Suprapubic skin (tissue), 4 donors: ENCODE measurements at regions not wholly inside any gene's neighbourhood (a gene's known extent, or its start where the extent isn't known, plus 50 kb on each side); places are given as distances from the start of the nearest gene placed in this dataset.
"Not testable (repeated sequence)": the region's sequence is repeated elsewhere in the genome, so short reads cannot be mapped to it uniquely, and the experiment has no call there.

ENCODE experiments used
- DNase-seq, 2 donors: peaks; one replicate each; pipeline ENCODE4 v3.0.0-alpha.2; 2019; ENCODE audit warnings: low spot score in 2 of 2
- H3K27ac ChIP-seq: fragments of 200-600 bp; sonication (generic); one replicate; pipeline ENCODE4 v1.5.1; 2019
- H3K27me3 ChIP-seq: fragments of 200-600 bp; sonication (generic); one replicate; pipeline ENCODE4 v1.5.1; 2019
- H3K36me3 ChIP-seq: fragments of 200-600 bp; sonication (generic); one replicate; pipeline ENCODE4 v1.5.1; 2019
- H3K4me1 ChIP-seq: fragments of 200-600 bp; sonication (generic); one replicate; pipeline ENCODE4 v1.5.1; 2019
- H3K4me3 ChIP-seq: fragments of 200-600 bp; sonication (generic); one replicate; pipeline ENCODE4 v1.5.1; 2019; ENCODE audit warnings: mild to moderate bottlenecking
- H3K9me3 ChIP-seq: fragments of 200-600 bp; sonication (generic); one replicate; pipeline ENCODE4 v1.5.1; 2019
- CTCF ChIP-seq, 2 donors: fragments of 200-600 bp in 1 of 2; fragments of 450-650 bp in 1 of 2; sonication (generic) in 1 of 2; IDR thresholded peaks; one replicate each; pipeline ENCODE4 v1.5.1; 2016 to 2019; ENCODE audit warnings: antibody characterized with exemption in 2 of 2, mild to moderate bottlenecking in 1 of 2, moderate library complexity in 1 of 2
- EP300 ChIP-seq: sonication (generic); formaldehyde crosslinking; IDR thresholded peaks from one replicate; pipeline ENCODE4 v1.6.1; 2017; ENCODE audit warnings: antibody characterized with exemption
- POLR2A ChIP-seq, 2 donors: fragments of 450-650 bp; IDR thresholded peaks; one replicate each; pipeline ENCODE4 v1.6.1; 2017; ENCODE audit warnings: antibody characterized with exemption in 2 of 2, mild to moderate bottlenecking in 2 of 2, moderate library complexity in 2 of 2
- POLR2AphosphoS5 ChIP-seq, 3 donors: sonication (generic); formaldehyde crosslinking; IDR thresholded peaks; one replicate each; pipeline ENCODE4 v1.6.1; 2017; ENCODE audit warnings: antibody characterized with exemption in 3 of 3
- WGBS: methylation state at CpG from one replicate; pipeline ENCODE4 v1.1.5; 2018; 5-methylcytosine and 5-hydroxymethylcytosine counted together

- Histone ChIP-seq H3K36me3 (no peaks in the 10 kb centered on the region), H3K4me1 (no peaks in the 10 kb centered on the region), H3K27ac (no peak overlapping the region), H3K27me3 (no peaks in the 10 kb centered on the region), H3K4me3 (no peak overlapping the region), H3K9me3 (no peaks in the 10 kb centered on the region)
- TF ChIP-seq EP300 = no peak
- WGBS = 53% methylated on average over 5 of the region's 5 CpGs
- DNase-seq = no peak
Observed at GRCh38 chr11:92087725-92088537, 136.7 kb upstream of the FAT3 start.

- DNase-seq = no peak
- Histone ChIP-seq H3K27me3 (no peaks in the 10 kb centered on the region), H3K27ac (no peak overlapping the region), H3K9me3 (no peaks in the 10 kb centered on the region), H3K4me3 (no peak overlapping the region), H3K4me1 (no peaks in the 10 kb centered on the region), H3K36me3 (no peaks in the 10 kb centered on the region)
- no peak for TF ChIP-seq CTCF (IDR thresholded peaks at IDR 0.05)
- no peak for TF ChIP-seq POLR2AphosphoS5 (IDR thresholded peaks at IDR 0.05)
- TF ChIP-seq POLR2A (IDR thresholded peaks at IDR 0.05) = no peak
- no peak for TF ChIP-seq EP300
- 72% methylated on average over 3 of the region's 3 CpGs for WGBS
Observed at GRCh38 chr11:92083123-92083522, 141.5 kb upstream of the FAT3 start.

GRCh38 chr11:92082652-92083051, 142.0 kb upstream of the FAT3 start:
- H3K9me3 ChIP-seq = no peaks in the 10 kb centered on the region
- no peaks in the 10 kb centered on the region for H3K36me3 ChIP-seq
- no peak overlapping the region for H3K4me3 ChIP-seq
- no peak overlapping the region for H3K27ac ChIP-seq
- no peaks in the 10 kb centered on the region for H3K27me3 ChIP-seq
- no peak for TF ChIP-seq EP300
- no peak for TF ChIP-seq POLR2AphosphoS5 (IDR thresholded peaks at IDR 0.05)
- TF ChIP-seq CTCF (IDR thresholded peaks at IDR 0.05) = no peak
- TF ChIP-seq POLR2A (IDR thresholded peaks at IDR 0.05) = no peak
- H3K4me1 ChIP-seq = no peaks in the 10 kb centered on the region
- no peak for DNase-seq

GRCh38 chr11:92074498-92074897, 150.1 kb upstream of the FAT3 start:
- not testable (repeated sequence) for H3K27ac ChIP-seq, H3K27me3 ChIP-seq, H3K4me3 ChIP-seq, H3K36me3 ChIP-seq, DNase-seq, H3K4me1 ChIP-seq, H3K9me3 ChIP-seq
- WGBS = 89% methylated on average over 1 of the region's 1 CpG

- no peak overlapping the region for H3K4me3 ChIP-seq
- H3K27me3 ChIP-seq = no peaks in the 10 kb centered on the region
- no peak overlapping the region for H3K27ac ChIP-seq
- H3K4me1 ChIP-seq = no peaks in the 10 kb centered on the region
- no peak for DNase-seq
- peaks cover 3% of the 10 kb centered on the region for H3K9me3 ChIP-seq
- no peak for TF ChIP-seq POLR2AphosphoS5 (IDR thresholded peaks at IDR 0.05)
- no peak for TF ChIP-seq CTCF (IDR thresholded peaks at IDR 0.05)
- TF ChIP-seq EP300 = no peak
- no peak for TF ChIP-seq POLR2A (IDR thresholded peaks at IDR 0.05)
- no peaks in the 10 kb centered on the region for H3K36me3 ChIP-seq
Observed at GRCh38 chr11:92071660-92072059, 153.0 kb upstream of the FAT3 start.

GRCh38 chr11:92070026-92070889, 154.4 kb upstream of the FAT3 start:
- no peak for TF ChIP-seq POLR2AphosphoS5 (IDR thresholded peaks at IDR 0.05)
- TF ChIP-seq EP300 = no peak
- TF ChIP-seq POLR2A (IDR thresholded peaks at IDR 0.05) = no peak
- TF ChIP-seq CTCF (IDR thresholded peaks at IDR 0.05) = no peak
- Histone ChIP-seq H3K27ac (no peak overlapping the region), H3K4me3 (no peak overlapping the region), H3K36me3 (no peaks in the 10 kb centered on the region), H3K9me3 (peaks cover 3% of the 10 kb centered on the region), H3K27me3 (no peaks in the 10 kb centered on the region), H3K4me1 (no peaks in the 10 kb centered on the region)
- WGBS = 81% methylated on average over 1 of the region's 1 CpG
- DNase-seq = no peak
